KOPT-K1 (cell line): ENCODE measurements at regions not wholly inside any gene's neighbourhood (a gene's known extent, or its start where the extent isn't known, plus 50 kb on each side); places are given as distances from the start of the nearest gene placed in this dataset.

Experiments used
- H3K27ac ChIP-seq: fragments of 200-600 bp; sonication (generic); 2 replicates; pipeline ENCODE4 v1.5.1; 2016; ENCODE audit warnings: antibody characterized with exemption, mild to moderate bottlenecking, low read depth, low read length; ENCODE audit not compliant: poor library complexity, severe bottlenecking
- H3K36me3 ChIP-seq: fragments of 200-600 bp; sonication (generic); 2 replicates; pipeline ENCODE4 v1.5.1; 2017; ENCODE audit warnings: antibody characterized with exemption, mild to moderate bottlenecking, low read length, moderate library complexity; ENCODE audit not compliant: insufficient read depth
- H3K9me3 ChIP-seq: fragments of 200-600 bp; sonication (generic); 2 replicates; pipeline ENCODE4 v1.5.1; 2017; ENCODE audit warnings: antibody characterized with exemption, low read length, mild to moderate bottlenecking; ENCODE audit not compliant: insufficient read depth, poor library complexity, severe bottlenecking

DNA sequence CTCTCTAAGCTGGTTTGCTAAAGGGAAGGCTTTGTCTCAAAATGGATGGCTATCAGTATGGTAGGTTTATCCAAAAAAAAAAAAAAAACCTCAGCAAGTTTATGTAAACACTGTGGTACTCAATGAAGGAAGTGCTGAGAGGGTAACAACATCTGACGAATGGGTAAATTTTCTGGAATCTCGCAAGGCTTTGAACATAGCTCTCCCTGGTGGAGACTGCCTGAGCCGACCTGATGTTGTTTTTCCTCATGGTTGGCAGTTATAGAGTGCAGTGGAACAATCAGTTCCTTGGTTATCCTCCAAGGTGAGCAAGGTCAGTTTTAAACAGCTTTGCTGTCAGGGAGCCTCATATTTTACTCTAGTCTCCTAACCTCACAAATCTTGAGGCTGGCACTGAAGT lies 94.6 kb downstream of the ZPLD1 start:
- Histone ChIP-seq H3K36me3 (no peaks in the 10 kb centered on the region), H3K27ac (no peak overlapping the region), H3K9me3 (no peaks in the 10 kb centered on the region)

GRCh38 chr3:102530415-102531181 lies 95.8 kb downstream of the ZPLD1 start:
- Histone ChIP-seq H3K36me3 (no peaks in the 10 kb centered on the region), H3K9me3 (no peaks in the 10 kb centered on the region), H3K27ac (no peak overlapping the region)

- Histone ChIP-seq H3K36me3 (no peaks in the 10 kb centered on the region), H3K9me3 (no peaks in the 10 kb centered on the region), H3K27ac (no peak overlapping the region)
Measured at GRCh38 chr3:102531686-102532085, 96.9 kb downstream of the ZPLD1 start.

- H3K27ac ChIP-seq: no peak overlapping the region
- no peaks in the 10 kb centered on the region for H3K36me3 ChIP-seq
- no peaks in the 10 kb centered on the region for H3K9me3 ChIP-seq
Measured at GRCh38 chr3:102532901-102533300, 98.1 kb downstream of the ZPLD1 start.

DNA sequence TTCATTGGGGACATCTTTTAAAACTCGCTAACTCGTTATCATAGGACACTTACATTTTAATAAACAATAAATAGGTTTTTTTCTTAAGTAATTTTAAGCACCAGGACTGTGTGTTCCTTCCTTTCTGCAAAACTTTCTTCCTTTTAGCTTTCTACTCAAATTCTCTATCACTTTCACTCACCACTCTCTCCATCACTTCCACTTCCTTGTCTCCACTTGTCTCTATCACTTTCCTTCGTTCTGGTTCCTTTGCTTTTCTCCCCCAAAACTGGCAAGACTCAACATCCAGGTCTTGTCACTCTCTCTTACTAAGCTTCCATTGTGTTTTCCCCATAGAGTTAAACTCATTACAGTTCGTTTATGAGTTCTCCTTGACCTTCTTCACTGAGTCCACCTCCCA lies 99.0 kb downstream of the ZPLD1 start:
- Histone ChIP-seq H3K36me3 (no peaks in the 10 kb centered on the region), H3K27ac (no peak overlapping the region), H3K9me3 (no peaks in the 10 kb centered on the region)

GRCh38 chr3:102536456-102536855 lies 101.6 kb downstream of the ZPLD1 start:
- H3K36me3 ChIP-seq: no peaks in the 10 kb centered on the region
- H3K9me3 ChIP-seq: no peaks in the 10 kb centered on the region
- no peak overlapping the region for H3K27ac ChIP-seq

DNA sequence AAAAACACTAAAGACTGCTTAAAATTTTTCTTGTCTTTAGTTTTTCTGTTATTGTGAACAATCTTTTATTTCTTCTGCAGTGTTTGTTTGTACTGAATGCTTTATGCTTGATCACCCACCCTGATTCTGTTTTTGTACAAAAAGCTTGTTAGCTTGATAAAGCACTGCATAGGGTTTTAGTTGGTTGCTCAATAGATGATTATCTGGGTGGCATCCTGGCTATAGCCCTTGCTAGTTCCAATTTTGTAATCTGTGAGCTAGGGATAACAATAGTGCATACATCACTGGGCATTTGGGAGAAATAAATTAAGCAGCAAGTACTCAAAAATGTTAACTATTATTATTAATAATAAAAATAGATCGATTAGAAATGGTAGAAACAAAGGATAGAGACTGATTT lies 102.3 kb downstream of the ZPLD1 start:
- Histone ChIP-seq H3K27ac (no peak overlapping the region), H3K36me3 (no peaks in the 10 kb centered on the region), H3K9me3 (no peaks in the 10 kb centered on the region)

DNA sequence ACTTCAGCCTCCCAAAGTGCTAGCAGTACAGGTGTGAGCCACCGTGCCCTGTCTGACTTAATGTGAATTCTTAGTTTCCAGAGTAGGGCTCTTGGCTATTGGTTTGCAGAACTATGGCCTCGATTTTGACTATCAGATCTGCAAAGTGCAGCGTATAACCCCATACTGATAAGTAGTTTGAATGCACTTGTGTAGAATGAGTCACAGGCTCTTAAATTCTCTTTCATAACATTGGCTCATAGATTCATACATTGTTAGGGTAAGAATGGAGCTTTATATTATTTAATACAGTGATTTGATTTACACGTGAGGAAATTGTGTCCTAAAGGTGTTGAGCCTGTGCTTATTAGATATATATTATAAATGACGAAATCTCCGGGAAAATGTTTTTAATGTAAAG lies 109.9 kb downstream of the ZPLD1 start:
- Histone ChIP-seq H3K36me3 (no peaks in the 10 kb centered on the region), H3K9me3 (no peaks in the 10 kb centered on the region), H3K27ac (no peak overlapping the region)

GRCh38 chr3:102545276-102545675 lies 110.5 kb downstream of the ZPLD1 start:
- Histone ChIP-seq H3K9me3 (no peaks in the 10 kb centered on the region), H3K27ac (no peak overlapping the region), H3K36me3 (no peaks in the 10 kb centered on the region)

GRCh38 chr3:102553876-102554275 lies 119.1 kb downstream of the ZPLD1 start:
- H3K9me3 ChIP-seq: no peaks in the 10 kb centered on the region
- H3K36me3 ChIP-seq: no peaks in the 10 kb centered on the region
- H3K27ac ChIP-seq: no peak overlapping the region

DNA sequence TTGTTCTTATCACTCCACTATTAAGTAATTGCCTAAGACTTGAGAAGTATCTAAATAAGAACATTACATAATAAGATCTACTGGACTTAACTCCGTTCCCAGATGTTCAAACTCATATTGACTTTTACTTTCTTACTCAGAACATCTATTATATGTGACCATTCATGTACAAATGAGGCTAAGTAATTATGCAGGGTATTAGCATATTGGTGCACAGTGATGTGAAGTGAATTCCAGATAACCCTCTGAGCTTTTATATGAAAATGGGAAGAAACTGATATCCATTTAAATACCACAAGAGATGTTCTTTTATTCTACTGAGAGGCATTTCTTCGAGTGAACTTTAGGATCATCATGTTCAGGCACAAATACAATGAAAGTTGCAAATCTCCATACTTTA lies 135.7 kb downstream of the ZPLD1 start:
- no peaks in the 10 kb centered on the region for H3K9me3 ChIP-seq
- no peaks in the 10 kb centered on the region for H3K36me3 ChIP-seq
- H3K27ac ChIP-seq: no peak overlapping the region

DNA sequence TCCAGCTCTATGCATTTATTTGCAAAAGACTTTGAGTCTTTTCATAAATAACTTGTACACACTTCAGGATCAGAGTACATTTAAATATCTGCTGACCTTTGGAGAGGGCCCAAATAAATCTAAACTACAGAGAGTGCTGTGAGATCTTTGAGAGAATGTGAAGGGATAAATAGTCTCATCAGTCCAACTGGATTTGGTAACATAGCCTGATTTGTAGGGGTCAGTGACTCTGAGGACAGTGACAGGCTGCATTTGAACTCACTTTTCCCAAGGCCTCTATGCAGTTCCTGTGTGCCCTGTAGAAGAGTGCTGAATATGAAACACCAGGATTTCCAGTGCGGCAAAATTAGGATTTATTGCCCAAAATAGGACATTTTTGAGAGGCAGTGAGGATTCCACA lies 136.2 kb downstream of the ZPLD1 start:
- H3K27ac ChIP-seq: no peak overlapping the region
- H3K36me3 ChIP-seq: no peaks in the 10 kb centered on the region
- no peaks in the 10 kb centered on the region for H3K9me3 ChIP-seq

DNA sequence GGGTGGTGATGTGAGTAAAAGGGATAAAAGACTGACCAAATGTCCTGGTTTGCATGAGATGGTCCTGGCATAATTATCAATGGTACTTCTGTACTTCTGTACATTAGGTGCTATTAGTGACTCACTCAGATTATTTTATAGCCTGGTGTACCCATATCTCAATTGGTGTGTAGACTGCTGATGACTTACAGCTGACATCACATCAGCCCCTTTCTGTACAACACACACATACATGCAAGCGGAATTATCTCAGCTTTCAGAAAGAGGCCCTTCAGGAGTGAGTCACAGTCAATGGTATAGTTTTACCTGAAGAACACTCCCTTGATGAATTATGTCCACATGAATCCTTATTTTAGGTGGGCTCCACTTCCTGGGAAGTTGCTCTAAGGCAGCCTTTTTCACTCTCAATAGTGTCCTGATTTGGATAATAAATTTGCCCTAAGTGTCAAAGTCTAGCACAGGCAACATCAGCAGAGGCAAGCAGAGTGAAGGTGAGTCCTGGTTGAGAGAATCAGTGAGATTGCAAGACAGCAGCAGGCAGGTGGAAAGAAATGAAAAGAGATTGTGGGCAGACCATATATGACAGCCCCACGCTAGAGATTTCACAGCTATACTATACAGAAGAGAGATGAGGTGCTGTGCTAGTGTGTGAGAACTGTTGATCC lies 137.0 kb downstream of the ZPLD1 start:
- no peaks in the 10 kb centered on the region for H3K36me3 ChIP-seq

DNA sequence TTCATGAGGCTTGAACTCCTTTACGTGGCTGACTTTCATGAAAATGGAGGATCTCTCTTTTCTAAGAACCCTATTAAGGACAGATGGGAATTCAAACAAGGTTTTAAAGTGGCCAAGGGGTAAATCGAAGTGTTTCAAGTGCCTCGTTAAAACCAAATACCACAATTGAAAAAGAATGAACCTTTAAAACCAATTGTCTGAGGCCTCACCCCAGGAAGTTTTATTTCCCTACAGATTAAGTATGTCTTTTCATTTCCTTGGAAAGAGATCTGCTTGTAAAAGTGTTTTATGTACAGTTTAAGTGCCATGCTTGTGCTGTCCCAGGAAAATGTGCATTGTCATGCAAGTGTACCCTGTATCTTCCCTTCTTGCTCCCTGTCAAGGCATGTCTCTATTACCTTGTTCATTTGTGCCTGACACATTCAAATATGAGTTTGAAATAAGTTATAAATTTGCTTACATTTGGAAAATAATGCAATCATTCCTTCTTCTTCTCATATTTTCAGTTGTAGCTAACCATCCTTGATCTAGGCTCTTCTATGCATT lies 138.7 kb downstream of the ZPLD1 start:
- Histone ChIP-seq H3K36me3 (no peaks in the 10 kb centered on the region), H3K9me3 (no peaks in the 10 kb centered on the region)

More for the DNA sequence above, 137.0 kb downstream of the ZPLD1 start:
- no peaks in the 10 kb centered on the region for H3K9me3 ChIP-seq
- no peak overlapping the region for H3K27ac ChIP-seq

GRCh38 chr3:102574355-102574754 lies 139.5 kb downstream of the ZPLD1 start:
- Histone ChIP-seq H3K9me3 (no peaks in the 10 kb centered on the region), H3K36me3 (no peaks in the 10 kb centered on the region), H3K27ac (no peak overlapping the region)

More for the DNA sequence above, 138.7 kb downstream of the ZPLD1 start:
- H3K27ac ChIP-seq: no peak overlapping the region

DNA sequence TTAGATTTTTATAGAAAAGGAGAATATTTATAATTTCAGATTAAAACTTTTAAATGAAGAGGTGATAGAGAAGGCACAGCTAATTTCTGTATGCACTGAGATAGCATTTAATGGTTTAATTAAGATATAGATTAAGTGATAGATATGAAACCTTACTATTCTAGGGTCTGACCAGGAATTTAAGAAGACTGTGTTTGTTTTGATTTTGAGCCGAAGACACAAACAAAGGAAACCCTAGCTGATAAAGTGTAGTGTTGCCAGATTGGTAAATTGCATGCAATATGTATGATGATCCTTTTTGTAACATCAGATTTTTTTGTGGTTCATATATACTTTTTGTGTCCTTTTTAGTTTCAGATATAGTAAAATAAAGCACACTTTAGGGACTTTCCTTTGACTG lies 141.8 kb downstream of the ZPLD1 start:
- no peaks in the 10 kb centered on the region for H3K9me3 ChIP-seq
- no peaks in the 10 kb centered on the region for H3K36me3 ChIP-seq
- no peak overlapping the region for H3K27ac ChIP-seq
